HG02852 (cell line): ENCODE measurements at regions not wholly inside any gene's neighbourhood (a gene's known extent, or its start where the extent isn't known, plus 50 kb on each side); places are given as distances from the start of the nearest gene placed in this dataset.
"Not testable (repeated sequence)": the region's sequence is repeated elsewhere in the genome, so short reads cannot be mapped to it uniquely, and the experiment has no call there.

ENCODE experiments used
- ATAC-seq: cut with Tn5 transposase; IDR thresholded peaks from one replicate; pipeline ENCODE4 v1.9.1; 2021; ENCODE audit warnings: mild to moderate bottlenecking, moderate library complexity; ENCODE audit not compliant: unreplicated experiment

DNA sequence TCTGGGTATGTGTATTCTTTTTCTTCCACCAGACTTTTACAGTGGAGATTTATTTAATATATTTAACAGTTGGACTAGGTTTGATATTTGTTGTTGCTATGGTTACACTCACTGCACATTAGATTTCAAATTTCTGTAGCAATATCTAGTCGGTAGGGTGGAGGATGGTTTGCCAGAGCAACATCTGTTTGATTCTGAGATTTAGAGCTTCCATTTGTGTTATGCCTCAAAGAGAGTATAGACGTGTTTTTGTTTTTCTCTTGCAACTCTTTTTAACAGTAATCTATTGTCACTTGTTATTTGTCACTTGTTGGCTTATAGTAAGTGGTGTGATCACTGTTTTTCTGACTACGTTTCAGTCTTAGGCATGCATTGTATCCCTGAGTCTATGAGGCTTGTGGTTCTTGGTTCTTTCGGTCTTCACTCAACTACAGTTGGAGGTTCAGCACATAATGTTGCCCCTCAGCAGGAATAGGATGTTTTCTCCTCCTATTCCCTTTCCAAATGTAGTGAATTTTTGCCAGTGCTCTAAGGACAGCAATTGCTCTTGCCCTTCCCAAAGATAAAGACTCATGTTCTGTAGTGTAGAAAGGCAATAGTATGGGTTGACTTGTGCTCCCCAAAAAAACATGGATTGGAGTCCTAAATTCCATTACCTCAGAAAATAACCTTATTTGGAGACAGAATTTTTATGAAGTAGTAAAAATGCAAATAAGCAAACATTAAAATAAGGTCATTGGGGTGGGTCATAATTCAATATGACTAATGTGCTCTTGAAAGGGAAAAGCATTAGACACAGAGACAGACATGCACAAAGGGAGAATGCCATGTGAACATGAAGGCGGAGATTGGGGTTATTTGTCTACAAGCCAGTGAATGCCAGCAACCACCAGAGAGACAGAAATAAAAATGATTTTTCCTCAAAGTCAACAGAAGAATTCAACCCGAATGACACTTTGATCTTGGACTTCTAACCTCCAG lies 692.1 kb downstream of the DIPK2A start:
- no peak for ATAC-seq

DNA sequence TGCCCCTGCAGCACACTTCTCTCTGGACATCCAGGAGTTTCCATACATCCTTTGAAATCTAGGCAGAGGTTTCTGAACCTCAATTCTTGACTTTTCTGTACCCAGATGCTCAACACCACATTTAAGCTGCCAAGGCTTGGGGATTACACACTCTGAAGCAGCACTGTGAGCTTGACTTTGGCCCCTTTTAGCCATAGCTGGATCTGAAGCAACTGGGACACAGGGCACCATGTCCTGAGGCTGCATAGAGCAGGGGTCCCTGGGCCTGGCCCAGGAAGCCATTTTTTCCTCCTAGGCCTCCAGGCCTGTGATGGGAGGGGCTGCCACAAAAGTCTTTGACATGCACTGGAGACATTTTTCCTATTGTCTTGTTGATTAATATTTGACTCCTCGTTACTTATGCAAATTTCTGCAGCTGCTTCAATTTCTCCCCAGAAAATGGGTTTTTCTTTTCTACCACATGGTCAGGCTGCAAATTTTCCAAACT lies 694.0 kb downstream of the DIPK2A start:
- ATAC-seq = no peak

DNA sequence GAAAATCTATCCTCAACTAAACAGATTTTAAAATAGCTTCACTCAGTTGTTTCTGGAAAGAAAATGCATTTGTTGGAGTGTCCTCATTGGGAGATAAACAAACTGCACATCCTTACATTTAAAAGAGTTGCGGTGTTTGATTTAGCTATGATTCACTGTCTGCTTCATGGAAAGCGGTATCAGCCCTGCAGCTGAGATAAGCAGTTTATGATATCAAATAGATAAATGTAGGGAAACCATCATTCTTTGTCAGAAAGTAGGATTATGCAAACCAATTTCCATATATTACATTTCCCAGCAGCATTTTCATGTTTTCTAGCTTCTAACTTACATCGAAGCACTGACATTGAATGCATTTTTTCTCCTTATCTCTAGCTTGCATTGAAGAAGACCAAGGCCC lies 698.9 kb downstream of the DIPK2A start:
- ATAC-seq = no peak

DNA sequence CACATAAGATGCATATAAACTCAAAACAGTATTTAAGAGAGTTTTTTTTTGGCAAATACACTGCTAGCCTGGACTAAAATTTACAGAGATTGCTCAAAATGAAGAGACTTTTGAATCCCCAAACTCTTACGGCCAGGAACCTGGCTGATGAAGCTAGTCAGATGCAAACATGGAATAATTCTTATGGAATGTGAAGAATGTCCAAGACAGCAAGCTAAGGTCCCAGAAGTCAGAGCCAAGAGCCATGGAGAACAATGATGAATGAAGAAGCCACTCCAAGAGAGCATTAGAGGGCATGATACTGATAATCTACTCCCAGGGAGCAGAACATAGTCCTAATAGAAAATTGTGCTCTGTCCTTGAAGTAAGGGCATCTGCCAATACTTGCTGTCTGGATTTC lies 705.5 kb downstream of the DIPK2A start:
- ATAC-seq = no peak

DNA sequence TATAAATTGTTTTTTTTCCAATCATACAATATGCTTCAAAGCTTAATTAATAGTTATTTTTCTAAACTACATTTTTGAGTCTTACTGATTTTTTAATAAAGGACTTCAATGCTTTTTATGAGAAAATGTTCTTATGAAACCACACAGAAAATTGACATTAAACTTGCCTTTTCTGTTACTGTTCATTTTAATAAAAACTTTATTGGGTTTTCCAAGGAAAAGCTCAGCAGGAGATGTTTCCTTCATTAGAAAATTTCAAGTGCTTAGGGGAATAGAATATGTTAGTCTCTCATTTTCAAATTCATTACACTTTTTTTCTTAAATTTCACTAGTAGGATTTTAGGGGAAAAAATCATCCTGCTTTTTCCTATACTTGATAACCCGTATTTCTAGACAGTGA lies 711.4 kb downstream of the DIPK2A start:
- no peak for ATAC-seq

DNA sequence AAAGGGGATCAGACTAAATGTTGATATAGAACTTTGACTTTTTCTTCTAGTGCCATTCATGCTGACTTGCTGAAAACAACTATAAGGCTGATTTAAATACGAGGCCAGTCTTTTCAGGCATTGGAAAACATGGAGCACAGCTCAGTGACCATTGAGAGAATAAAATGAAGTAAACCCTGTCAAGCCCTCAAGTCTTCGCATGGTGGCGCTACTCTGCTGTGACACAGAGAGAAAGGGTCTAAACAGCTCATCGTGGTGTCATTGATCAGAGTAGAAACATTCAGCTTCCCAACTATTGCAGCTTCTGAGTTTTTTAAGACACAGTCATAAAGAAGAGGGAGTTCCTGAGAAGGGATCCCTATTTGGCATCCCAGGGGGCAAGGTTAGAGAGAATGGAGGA lies 716.2 kb downstream of the DIPK2A start:
- no peak for ATAC-seq

DNA sequence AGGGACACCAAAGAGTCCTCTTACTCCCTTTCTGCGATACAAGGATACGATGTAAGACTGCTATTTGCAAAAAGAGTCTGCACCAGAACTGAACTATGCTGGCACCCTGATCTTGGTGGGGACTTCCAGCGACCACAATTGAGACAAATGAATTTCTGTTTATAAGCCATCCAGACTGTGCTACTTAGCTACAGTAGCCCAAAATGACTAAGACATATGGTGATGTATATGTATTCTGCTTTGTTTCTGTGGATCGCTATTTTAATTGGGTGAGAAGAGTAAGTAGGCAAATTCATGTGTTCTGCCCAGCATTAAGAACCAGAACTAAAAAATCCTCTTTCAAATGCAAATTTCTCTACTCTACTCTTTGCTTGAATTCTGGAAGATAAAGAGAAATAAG lies 720.9 kb downstream of the DIPK2A start:
- ATAC-seq = no peak

DNA sequence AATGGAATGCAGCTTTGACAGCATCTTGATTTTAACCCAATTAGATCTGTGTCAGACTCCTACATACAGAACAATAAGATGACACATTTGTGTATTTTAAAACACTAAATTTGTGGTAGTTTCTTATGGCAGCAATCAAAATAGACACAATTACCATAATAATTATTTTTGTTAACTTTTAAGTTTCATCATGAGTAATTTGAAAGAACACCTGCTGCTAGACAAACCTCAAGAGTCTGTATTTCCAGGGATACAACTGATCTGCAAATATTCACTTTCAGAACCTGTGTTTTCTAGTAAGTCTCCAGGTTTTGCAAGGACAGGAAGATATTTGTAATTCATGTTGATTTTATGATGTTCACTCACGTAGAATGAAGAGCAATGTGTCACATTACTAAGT lies 736.8 kb downstream of the DIPK2A start:
- no peak for ATAC-seq

DNA sequence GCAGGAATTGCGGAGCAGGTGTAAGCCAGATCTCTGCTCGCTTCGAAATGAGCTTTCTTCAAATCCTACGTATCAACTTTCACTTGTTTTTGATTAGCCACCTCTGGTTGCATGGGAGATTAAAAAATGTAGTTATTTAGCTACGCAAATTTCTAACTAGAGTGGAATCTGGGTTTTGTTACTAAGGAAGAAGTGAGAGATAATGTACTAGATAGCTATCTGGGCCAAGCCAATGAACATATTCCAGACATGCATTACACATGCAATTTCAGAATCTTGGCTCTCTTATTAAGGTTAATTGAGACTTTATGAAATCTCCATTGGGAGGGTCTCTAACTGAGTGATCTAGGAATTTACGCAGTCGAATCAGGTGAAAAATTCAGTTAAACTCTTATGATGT lies 765.7 kb downstream of the DIPK2A start:
- no peak for ATAC-seq

DNA sequence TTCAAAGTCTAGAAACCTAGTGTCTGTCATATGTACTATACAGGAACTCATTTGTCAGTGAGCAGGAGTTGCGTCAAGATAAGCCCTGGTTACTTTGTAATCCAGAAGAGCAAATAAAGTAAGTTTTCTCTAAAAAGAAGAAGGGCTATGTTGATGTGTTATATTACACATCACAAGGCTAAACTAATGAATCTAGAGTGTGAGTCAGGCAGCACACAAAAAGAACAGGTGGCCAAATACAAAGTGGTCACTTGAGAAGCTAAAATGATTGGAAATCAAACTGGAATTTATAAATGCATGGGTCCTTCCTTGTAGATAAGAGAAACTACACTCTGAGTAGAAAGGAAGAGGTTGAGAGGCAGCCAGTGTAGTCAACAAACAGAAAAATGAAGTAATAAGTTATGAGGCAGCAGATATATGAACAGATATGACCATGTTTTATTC lies 771.6 kb downstream of the DIPK2A start:
- no peak for ATAC-seq

DNA sequence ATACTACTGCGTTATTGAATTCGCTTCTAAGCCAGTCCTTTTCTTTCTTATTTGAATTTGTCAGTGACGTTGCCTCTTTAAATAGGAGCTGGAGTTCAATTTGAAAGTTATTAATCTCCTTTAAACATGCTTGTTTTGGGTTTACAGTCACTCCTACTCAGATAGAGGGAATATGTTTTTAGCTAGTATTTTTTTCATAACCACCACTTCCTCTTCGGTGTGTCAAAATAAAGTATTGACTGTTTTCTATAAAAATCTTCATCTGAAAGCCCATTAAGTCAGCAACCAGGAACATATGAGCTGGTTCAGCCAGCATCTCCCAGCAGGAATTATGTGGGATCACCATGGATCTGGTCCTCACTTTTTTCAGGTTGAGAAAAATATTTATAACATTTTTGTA lies 772.9 kb downstream of the DIPK2A start:
- no peak for ATAC-seq

DNA sequence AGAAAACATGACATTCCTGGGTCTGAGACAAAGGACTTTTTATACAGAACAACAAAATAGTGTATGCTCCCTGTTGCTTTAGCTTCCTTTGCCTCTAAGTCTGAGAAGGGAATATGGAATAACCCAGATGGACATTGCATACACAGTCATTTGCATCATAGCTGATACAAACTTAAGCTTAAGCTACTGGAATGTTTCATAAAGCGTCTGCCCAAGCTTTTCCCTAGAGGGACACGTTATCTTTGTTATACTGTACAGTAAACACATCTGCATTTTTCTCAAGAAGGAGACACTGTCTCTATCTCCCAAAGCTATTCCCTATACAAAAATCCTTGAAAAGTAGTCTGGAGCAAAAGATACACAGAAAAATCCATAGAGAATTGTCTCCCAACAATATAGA lies 775.0 kb downstream of the DIPK2A start:
- ATAC-seq = no peak

DNA sequence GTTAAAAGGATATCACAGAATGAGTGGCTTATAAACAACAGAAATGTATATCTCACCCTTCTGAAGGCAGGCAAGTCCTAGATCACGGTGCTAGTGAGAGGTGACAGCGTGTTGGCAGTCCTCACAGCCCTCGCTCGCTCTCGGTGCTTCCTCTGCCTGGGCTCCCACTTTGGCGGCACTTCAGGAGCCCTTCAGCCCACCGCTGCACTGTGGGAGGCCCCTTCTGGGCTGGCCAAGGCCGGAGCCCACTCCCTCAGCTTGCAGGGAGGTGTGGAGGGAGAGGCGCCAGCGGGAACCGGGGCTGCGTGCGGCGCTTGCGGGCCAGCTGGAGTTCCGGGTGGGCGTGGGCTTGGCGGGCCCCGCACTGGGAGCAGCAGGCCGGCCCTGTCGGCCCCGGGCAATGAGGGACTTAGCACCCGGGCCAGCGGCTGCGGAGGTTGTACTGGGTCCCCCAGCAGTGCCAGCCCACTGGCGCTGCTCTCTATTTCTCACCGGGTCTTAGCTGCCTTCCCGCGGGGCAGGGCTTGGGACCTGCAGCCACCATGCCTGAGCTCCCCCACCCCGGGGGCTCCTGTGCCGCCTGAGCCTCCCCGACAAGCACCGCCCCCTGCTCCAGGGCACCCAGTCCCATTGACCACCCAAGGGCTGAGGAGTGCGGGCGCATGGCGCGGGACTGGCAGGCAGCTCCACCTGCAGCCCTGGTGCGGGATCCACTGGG lies 778.1 kb downstream of the DIPK2A start:
- not testable (repeated sequence) for ATAC-seq

DNA sequence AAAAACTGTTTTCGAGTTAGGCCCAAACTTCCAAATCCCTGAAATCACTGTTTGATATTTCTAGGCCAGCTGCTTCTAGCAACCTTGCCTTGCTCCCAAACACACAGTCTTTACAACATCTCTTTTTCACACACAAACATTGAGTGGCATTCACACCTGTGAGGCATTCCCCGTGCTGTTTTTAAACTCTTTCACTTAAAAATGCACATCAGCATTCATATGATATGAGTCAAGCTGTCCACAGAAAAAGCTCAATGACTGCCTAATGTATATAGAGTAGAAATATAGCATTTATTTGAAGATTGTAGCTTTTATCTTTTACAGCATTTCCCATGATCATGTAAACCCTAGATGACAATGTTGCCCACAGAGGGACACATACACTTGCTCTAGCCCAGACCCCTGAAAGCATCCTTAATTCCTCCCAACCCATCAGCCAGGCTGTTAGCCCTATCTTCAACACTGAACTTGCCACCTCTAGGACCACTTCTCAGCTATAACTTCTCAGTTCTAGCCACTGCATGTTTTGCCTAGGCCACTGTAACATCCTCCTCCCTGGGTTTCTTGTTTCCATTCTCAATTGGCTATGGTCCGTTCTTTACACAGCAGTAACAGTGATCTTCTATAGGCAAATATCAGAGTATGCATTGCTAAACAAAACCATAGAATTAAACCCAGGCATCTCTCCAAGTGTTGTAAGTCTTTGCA lies 782.6 kb downstream of the DIPK2A start:
- ATAC-seq = no peak

DNA sequence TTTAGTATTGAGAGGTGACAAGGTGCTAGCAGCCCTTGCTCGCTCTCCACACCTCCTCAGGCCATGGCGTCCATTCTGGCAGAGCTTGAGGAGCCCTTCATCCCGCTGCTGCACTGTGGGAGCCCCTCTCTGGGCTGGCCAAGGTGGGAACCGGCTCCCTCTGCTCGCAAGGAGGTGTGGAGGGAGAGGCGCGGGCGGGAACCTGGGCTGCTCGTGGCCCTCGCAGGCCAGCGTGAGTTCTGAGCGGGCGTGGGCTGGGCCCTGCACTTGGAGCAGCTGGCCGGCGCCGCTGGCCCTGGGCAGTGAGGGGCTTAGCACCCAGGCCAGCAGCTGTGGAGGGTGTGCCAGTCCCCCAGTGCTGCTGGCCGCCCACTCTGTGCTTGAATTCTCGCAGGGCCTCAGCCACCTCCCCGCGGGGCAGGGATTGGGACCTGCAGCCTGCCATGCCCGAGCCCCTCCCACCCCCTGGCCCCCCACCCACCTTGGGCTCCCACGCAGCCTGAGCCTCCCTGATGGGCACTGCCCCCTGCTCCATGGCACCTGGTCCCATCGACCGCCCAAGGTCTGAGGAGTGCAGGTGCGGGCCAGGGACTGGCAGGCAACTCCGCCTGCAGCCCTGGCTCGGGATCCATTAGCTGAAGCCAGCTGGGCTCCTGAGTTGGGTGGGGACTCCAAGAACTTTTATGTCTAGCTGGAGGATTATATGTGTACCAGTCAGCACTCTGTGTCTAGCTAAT lies 785.2 kb downstream of the DIPK2A start:
- no peak for ATAC-seq

DNA sequence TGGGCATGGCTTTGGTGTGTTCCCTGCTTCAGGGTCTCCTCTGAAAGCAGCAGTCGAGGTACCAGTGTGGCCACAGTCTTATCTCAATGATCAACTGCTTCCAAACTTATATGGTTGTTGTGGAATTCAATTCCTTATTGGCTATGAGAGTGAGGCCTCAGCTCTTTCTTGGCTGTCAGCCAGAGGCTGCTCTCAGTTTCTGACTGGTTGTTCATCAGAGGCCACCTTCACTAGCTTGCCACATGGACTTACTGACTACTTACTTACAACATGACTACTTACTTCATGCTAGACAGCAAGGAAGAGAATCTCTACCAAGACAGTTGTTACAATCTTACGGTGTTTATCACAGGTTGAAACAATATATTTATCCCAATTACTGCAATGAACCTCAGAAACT lies 789.2 kb downstream of the DIPK2A start:
- ATAC-seq = no peak

DNA sequence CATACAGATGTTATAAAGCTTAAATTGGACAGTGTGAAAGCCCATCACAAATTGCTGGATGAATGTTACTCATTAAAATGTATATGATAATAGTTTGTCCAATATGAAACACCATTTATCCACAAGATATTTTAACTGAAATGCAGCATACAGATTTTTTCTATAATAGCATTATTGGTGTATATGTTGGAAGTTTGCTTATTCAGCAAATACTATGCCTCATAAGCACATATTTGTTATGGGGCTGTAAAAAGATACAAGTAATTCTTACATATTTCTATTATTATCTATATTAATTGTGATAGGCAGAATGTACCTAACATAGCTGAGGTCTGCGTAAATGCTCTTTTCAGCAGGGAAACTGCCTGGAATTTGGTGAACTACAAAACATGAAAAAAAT lies 790.5 kb downstream of the DIPK2A start:
- no peak for ATAC-seq

DNA sequence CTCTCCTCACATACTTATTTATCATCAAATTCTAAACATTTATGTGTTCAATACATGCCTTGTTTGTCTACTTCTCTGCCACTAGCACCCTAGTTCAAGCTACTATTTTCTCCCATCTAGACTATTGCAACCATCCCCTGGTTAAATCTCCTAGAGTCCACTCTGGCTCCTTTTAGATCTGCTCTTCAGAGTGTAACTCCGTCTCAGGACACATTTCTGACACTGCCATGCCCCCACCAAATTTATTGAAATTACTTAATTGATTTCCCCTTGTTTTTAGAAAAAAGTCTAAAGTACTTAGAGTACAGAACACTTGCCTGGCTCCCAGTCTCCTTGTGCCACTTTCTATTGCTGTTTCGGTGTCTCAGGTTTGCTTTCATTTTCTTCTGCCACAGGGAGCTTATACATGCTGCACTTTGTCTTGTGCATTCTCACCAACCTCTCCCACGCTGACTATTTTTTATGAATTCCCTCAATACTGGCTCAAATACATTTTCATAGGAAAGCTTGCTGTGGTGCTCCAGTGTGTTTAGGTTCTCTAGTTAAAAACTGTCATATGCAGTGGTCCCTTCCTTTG lies 792.3 kb downstream of the DIPK2A start:
- peak; percentile 86 for ATAC-seq

DNA sequence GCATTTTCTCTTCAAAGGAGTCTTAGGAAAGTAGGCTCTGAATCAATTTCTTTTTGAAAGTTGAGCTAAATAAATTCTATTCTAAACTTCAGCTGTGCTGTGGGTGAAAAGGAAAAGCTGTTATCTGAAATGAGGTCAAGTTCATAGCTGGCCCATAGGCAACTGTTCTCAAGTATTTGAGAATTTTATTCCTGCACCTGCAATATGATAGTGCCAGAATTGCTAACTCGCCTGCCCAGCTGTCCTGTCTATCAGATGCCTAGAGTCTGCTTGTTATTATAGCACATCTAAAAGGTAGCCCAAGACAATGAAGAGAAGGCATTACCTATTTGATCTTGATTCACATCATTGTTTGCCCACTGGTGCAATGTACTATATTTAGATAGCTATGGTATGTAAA lies 798.7 kb downstream of the DIPK2A start:
- ATAC-seq = no peak

DNA sequence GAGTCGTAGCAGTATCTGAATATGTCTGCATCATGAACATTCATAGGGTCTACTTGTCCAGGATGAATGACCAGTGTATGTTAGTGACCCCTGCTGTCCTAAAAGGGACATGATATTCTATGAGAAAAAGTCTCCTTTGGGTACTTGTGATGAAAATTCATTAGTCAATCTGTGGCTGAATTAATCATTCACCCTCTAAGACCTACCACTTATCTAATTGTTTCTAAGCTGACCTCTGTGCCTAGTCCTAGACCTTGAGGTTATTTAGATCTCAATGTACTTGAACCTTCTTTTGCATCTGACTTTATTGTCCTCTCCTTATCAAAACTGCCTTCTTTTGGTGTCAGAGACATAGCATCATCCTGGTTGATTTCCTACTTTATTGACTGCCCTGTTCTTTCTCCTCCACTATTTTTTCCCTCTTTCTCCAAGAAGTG lies 799.3 kb downstream of the DIPK2A start:
- no peak for ATAC-seq
